ENCODE measurements at regions not wholly inside any gene's neighbourhood (a gene's known extent, or its start where the extent isn't known, plus 50 kb on each side); places are given as distances from the start of the nearest gene placed in this dataset.

DNA sequence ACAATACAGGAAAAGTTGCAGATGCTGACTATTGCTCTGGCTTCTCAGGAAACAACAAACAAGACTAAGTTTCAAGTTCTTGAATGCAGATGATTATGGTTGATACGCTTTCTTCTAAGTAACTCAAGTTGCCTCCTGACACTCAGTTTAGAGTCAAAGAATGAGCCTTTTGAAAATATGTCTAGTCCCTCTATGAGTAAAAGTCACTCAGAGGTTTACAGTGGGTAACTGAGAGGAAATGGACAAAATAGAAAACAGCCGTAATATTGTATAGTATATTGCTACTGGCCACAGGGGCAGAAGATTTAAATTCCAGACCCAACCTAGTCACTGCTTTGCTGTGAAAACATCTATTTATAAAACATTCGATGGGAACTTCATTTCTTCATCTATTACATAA is 280.0 kb upstream of the ID4 start:
- TF ChIP-seq GATA3 (IDR thresholded peaks at IDR 0.05; ENCODE audit: low read depth, low read length): no peak
- no peak for TF ChIP-seq GATA2 (IDR thresholded peaks at IDR 0.05; ENCODE audit: low read depth, low read length)
